Large intestine (tissue), 3 donors: ENCODE measurements at regions not wholly inside any gene's neighbourhood (a gene's known extent, or its start where the extent isn't known, plus 50 kb on each side); places are given as distances from the start of the nearest gene placed in this dataset.

Experiments used
- DNase-seq, 2 donors: peaks; one replicate each; pipeline versions ENCODE4 v3.0.0 to v3.0.0-alpha.2; 2013
- H3K27ac ChIP-seq: one replicate; pipeline ENCODE4 v1.5.1; 2013; ENCODE audit warnings: low read length
- H3K27me3 ChIP-seq: 2 replicates; pipeline ENCODE4 v1.6.1; 2013; ENCODE audit warnings: low read length; ENCODE audit not compliant: control insufficient read depth, insufficient read depth
- H3K36me3 ChIP-seq: 2 replicates; pipeline ENCODE4 v1.6.1; 2013; ENCODE audit warnings: low read length; ENCODE audit not compliant: control insufficient read depth, insufficient read depth
- H3K4me1 ChIP-seq: one replicate; pipeline ENCODE4 v1.6.1; 2013; ENCODE audit warnings: low read length; ENCODE audit not compliant: control insufficient read depth, insufficient read depth
- H3K4me3 ChIP-seq: one replicate; pipeline ENCODE4 v1.5.1; 2013; ENCODE audit warnings: low read length
- H3K9me3 ChIP-seq: one replicate; pipeline ENCODE4 v1.6.1; 2013; ENCODE audit warnings: mild to moderate bottlenecking, low read depth, low read length, moderate library complexity; ENCODE audit not compliant: control insufficient read depth
- WGBS: methylation state at CpG from one replicate; pipeline ENCODE4 v1.1.5; 2013; ENCODE audit warnings: low lambda C conversion rate; ENCODE audit not compliant: insufficient coverage; 5-methylcytosine and 5-hydroxymethylcytosine counted together

DNA sequence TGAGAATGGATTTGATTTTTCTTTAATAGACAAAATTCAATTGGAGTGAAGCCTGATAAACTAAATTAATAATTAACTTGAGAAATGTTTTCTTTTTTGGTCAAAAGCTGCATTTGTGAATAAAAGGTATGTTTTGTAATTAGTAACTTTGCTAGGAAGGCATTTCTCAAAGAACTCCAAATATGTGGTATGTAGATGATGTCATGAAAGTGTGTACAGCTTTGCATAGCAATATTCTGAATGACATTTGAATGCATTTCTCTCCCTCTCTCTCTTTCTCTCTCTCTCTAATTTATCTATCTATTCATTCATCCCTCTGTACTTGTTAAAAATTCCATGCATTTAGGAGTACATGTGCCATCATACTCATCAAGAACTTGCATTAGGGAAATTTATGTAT, 109.1 kb upstream of the ADAMTS5 start:
- H3K9me3 ChIP-seq = no peaks in the 10 kb centered on the region
- no peak overlapping the region for H3K4me3 ChIP-seq
- H3K27ac ChIP-seq = no peak overlapping the region
- H3K27me3 ChIP-seq = no peaks in the 10 kb centered on the region
- no peaks in the 10 kb centered on the region for H3K36me3 ChIP-seq
- DNase-seq = no peak
- H3K4me1 ChIP-seq = no peaks in the 10 kb centered on the region

DNA sequence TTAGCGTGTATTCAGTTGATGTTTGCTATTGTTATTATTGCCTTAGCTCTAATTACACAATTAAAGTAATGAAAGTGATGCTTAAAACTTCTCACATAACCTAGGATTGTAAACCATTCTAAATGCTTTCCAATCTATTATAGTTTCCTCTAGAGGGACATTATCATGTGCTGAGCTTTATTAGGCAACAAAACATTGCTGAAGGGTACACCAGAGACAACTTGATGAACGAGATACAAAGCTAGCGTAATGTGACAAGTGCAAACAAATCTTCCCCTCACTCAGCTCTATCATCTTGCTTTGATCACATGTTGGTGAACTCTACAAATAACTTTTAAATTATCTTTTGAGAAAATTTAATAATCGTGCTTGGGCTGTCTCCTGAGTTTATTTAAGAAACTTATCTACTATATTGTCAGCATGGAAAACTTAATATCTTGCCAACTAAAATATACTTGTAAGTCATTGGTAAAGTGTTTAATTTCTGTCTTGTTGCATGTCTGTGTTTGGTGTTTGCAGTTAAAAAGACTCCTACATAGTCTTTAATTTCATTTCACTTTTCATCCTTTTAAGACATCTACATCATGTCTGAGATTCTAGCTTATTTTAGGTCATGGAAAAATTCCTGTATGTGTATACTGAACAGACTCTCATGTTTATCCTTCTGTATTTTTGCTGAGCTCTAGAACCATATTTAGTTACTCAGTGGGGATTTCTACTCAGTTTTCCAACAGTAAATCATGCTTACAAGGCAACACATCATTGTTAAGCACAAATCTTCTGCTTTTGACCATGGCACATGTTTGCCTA, 104.2 kb upstream of the ADAMTS5 start:
- Histone ChIP-seq H3K4me3 (no peak overlapping the region), H3K4me1 (no peaks in the 10 kb centered on the region), H3K36me3 (no peaks in the 10 kb centered on the region), H3K27me3 (no peaks in the 10 kb centered on the region), H3K9me3 (no peaks in the 10 kb centered on the region), H3K27ac (no peak overlapping the region)
- peak in 1 of 2 donors; percentile 20 for DNase-seq
- WGBS = no CpG with 5 or more reads among the region's 4 CpGs

DNA sequence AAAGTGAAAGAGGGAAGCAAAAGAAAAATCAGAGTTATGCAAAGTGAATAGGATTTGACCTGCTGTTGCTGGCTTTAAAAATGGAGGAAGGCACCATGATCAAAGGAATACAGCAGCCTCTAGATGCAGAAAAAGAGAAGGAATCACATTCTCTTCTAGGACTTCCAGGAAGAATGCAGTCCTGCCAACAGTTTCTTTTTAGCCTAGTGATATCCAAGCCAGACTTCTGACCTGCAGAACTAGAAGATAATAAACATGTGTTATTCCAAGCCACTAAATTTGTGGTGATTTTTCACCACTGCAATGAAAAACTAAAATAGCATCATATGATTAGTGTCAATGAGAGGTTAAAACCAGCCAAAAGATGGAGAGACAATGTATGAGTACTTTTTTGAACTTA, 101.9 kb upstream of the ADAMTS5 start:
- Histone ChIP-seq H3K27me3 (no peaks in the 10 kb centered on the region), H3K4me1 (no peaks in the 10 kb centered on the region), H3K9me3 (no peaks in the 10 kb centered on the region), H3K27ac (no peak overlapping the region), H3K4me3 (no peak overlapping the region), H3K36me3 (no peaks in the 10 kb centered on the region)
- no peak for DNase-seq

DNA sequence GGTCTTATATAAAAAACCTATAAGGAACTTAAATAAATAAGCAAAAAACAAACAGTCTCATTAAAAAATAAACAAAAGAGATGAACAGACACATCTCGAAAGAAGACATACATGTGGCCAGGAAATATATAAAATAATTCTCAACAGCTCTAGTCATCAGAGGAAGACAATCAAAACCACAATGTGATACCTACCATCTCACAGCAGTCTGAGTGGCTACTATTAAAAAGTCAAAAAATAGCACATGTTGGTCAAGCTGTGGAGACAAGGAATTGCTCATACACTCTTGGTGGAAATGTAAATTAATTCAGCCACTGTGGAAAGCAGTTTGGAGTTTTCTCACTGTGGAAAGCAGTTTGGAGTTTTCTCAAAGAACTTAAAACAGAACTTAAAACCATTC, 100.3 kb upstream of the ADAMTS5 start:
- Histone ChIP-seq H3K27me3 (no peaks in the 10 kb centered on the region), H3K4me1 (no peaks in the 10 kb centered on the region), H3K27ac (no peak overlapping the region), H3K9me3 (no peaks in the 10 kb centered on the region), H3K4me3 (no peak overlapping the region), H3K36me3 (no peaks in the 10 kb centered on the region)
- DNase-seq = no peak
- 86% methylated on average over 1 of the region's 1 CpG for WGBS

DNA sequence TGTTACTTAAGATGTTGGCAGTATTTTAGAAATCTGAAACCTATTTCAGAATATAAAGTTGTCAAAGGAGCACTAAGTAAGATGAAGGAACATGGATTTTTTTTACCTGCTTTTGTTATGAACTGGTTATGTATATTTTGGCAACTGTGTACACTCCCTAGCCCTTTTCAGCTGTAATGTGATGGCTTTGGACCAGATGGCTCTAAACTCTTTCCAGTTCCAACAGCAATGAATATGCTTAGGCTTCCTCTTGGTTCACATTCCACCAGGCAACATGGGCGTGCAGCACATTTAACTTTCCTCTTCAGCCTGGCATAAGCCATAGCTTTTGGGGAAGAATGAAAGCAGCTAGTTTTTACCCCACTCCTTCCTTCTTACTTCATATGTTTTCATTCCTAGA, 95.6 kb upstream of the ADAMTS5 start:
- no peaks in the 10 kb centered on the region for H3K36me3 ChIP-seq
- WGBS = no CpG with 5 or more reads among the region's 1 CpG
- H3K27ac ChIP-seq = no peak overlapping the region
- no peaks in the 10 kb centered on the region for H3K4me1 ChIP-seq
- no peaks in the 10 kb centered on the region for H3K27me3 ChIP-seq
- DNase-seq = no peak
- no peaks in the 10 kb centered on the region for H3K9me3 ChIP-seq
- no peak overlapping the region for H3K4me3 ChIP-seq

DNA sequence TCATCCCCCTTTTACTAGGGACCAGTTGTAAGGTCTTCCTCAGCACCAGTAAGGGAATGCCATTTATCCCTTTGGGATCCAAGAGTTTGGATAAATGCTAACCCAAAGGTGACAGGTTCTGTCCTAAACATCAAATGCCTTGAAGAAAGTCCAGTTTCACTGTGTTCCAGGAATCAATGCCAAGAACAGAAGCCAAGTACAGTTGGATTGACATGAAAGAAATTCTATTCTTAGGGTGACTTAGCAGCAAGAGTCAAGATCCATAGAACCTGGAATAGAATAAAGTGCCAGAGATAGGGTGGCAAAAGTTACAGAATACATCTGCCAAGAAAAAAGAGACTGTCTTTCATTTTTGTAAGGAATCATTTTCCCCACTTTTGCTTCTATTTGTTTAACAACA, 94.9 kb upstream of the ADAMTS5 start:
- no peak for DNase-seq
- Histone ChIP-seq H3K27me3 (no peaks in the 10 kb centered on the region), H3K4me1 (no peaks in the 10 kb centered on the region), H3K4me3 (no peak overlapping the region), H3K9me3 (no peaks in the 10 kb centered on the region), H3K36me3 (no peaks in the 10 kb centered on the region), H3K27ac (no peak overlapping the region)

DNA sequence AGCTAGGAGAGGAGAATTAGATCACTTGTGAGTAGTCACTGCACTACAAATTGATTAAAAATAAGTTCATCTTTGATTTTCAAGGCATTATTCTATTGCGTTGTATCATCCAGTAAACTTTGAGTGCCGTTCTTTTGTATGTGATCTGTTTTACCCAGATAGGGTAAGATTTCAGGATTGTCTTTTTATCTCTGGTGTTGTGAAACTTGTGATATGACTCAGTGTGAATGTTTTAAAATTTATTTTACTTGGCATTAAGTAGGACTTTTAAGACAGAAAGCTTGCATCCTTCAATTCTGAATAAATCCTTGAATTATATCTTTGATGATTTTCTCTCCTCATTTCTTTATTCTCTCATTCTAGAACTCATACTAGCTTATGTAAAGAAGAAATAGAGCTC, 93.3 kb upstream of the ADAMTS5 start:
- no peaks in the 10 kb centered on the region for H3K27me3 ChIP-seq
- H3K4me1 ChIP-seq = no peaks in the 10 kb centered on the region
- H3K27ac ChIP-seq = no peak overlapping the region
- no peak for DNase-seq
- no peaks in the 10 kb centered on the region for H3K9me3 ChIP-seq
- no peaks in the 10 kb centered on the region for H3K36me3 ChIP-seq
- no peak overlapping the region for H3K4me3 ChIP-seq
- WGBS = no CpG with 5 or more reads among the region's 2 CpGs

DNA sequence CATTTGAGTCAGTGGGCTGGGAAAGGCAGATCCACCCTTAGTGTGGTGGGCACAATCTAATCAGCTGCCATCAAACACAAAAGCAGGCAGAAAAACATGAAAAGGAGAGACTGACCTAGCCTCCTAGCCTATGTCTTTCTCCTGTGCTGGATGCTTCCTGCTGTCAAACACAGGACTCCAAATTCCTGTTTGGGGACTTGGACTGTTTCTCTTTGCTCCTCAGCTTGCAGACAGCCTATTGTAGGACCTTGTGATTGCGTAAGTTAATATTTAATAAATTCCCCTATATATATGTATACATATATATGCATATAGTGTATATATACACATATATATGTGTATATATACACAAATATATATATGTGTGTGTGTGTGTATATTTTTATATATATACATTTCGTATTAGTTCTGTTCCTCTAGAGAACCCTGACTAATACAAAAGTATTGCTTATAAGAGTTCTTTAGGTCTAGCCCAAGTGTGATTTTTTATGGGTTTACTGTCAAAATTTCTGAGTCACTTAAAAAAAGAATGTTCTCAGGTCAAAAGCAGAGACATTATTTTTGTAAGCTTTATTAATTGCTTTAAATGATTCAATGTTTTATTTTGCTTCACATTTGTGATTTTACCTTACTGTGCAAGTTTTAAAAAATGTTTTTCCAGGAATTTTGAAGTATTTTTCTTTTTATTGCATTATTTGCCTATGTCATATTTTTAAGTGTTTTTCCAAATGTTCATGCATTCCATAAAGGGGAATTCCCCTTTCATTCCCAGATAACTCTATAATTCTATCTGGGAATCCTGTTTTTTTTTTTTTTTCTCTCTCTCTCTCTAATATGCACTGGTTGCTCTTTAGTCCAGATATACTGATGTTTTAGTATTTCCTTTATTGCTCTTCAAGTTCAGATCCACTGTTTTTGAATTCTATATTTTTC, 92.1 kb upstream of the ADAMTS5 start:
- H3K27ac ChIP-seq = no peak overlapping the region
- H3K4me1 ChIP-seq = no peaks in the 10 kb centered on the region
- DNase-seq = no peak
- no peaks in the 10 kb centered on the region for H3K9me3 ChIP-seq
- WGBS = no CpG with 5 or more reads among the region's 2 CpGs
- no peaks in the 10 kb centered on the region for H3K36me3 ChIP-seq
- H3K27me3 ChIP-seq = no peaks in the 10 kb centered on the region
- no peak overlapping the region for H3K4me3 ChIP-seq

DNA sequence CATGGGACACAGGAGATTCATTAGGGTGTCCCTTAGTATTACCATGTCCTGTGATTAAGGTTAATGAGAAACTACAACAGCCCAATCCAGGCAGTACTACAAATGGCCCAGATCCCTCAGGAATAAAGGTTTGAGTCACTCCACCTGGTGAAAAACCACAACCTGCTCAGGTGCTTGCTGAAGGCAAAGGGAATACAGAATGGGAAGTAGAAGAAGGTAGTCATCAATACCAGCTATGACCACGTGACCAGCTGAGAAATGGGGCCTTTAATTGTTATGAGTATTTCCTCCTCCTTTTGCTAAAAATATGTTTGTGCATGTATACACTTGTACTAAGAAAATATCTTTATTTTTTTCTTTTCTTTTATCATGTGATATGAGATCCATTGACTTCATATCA, 91.1 kb upstream of the ADAMTS5 start:
- WGBS = no CpG with 5 or more reads among the region's 1 CpG
- Histone ChIP-seq H3K27ac (no peak overlapping the region), H3K9me3 (no peaks in the 10 kb centered on the region), H3K36me3 (no peaks in the 10 kb centered on the region), H3K27me3 (no peaks in the 10 kb centered on the region), H3K4me1 (no peaks in the 10 kb centered on the region), H3K4me3 (no peak overlapping the region)
- no peak for DNase-seq

DNA sequence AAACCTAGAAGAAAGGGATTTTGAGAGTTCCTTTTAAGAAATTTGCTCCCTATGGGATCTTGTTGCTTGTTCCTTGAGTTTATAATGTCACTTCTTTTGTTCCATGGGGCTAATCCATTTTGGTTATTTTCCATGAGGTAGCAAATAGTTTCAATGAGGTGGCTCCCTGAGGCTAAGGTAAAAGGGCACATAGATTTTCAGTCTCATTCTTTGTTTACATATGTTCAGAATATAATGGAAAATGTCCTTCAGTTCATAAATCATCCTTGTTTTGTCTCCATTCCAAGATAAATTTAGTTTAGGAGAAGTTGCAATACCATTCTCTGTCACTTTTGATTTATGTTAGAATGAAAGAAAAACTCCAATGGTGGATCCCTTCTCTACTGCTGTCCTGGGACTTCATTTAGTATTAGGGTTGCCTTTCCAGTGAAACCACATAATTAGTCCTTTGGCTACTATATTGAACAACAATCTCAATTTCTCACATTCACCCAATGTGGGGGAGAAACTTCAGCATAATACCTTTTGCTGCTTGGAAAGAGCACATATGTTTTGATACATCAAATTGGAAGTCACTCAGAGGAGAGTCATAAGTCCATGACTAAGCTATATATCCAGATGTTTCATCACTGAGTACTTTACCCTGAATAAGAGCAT, 80.9 kb upstream of the ADAMTS5 start:
- Histone ChIP-seq H3K27me3 (no peaks in the 10 kb centered on the region), H3K4me1 (no peaks in the 10 kb centered on the region), H3K36me3 (no peaks in the 10 kb centered on the region), H3K9me3 (no peaks in the 10 kb centered on the region), H3K27ac (peak overlapping the region; percentile 28), H3K4me3 (no peak overlapping the region)
- no peak for DNase-seq
